ENCODE measurements at regions not wholly inside any gene's neighbourhood (a gene's known extent, or its start where the extent isn't known, plus 50 kb on each side); places are given as distances from the start of the nearest gene placed in this dataset.

GRCh38 chr2:143819764-143820163 lies 690.5 kb downstream of the ARHGAP15 start:
- Histone ChIP-seq H3K4me1 (peaks cover 0 to 4% (median 0%) of the 10 kb centered on the region in 6 donors), H3K27me3 (replicated peaks in 1 of 7) (no peaks in the 10 kb centered on the region), H3K36me3 (no peaks in the 10 kb centered on the region), H3K27ac (no peak overlapping the region), H3K9me3 (no peaks in the 10 kb centered on the region), H3K4me3 (no peak overlapping the region)
- no peak for DNase-seq
- intact Hi-C loops (cut with DNase I; ENCODE audit: low total_unique reads): no loop called here
- WGBS, 5 donors: 82 to 88% (median 84%) methylated on average over 7 of the region's 7 CpGs
- TF ChIP-seq POLR2A (IDR thresholded peaks at IDR 0.05) (no peak), CTCF (IDR thresholded peaks at IDR 0.05 in 8 of 11, conservative IDR thresholded peaks at IDR 0.05 in 3 of 11) (no peak), POLR2AphosphoS5 (IDR thresholded peaks at IDR 0.05) (no peak)

GRCh38 chr2:143819190-143819735 lies 690.0 kb downstream of the ARHGAP15 start:
- WGBS, 5 donors: 7 to 31% (median 12%) methylated on average over 1 of the region's 1 CpG

More at GRCh38 chr2:143819190-143819735, 690.0 kb downstream of the ARHGAP15 start:
- DNase-seq: no peak
- intact Hi-C loops (cut with DNase I; ENCODE audit: low total_unique reads): no loop called here
- Histone ChIP-seq H3K27me3 (replicated peaks in 1 of 7) (no peaks in the 10 kb centered on the region), H3K27ac (no peak overlapping the region), H3K4me1 (peaks cover 0 to 4% (median 0%) of the 10 kb centered on the region in 6 donors), H3K4me3 (no peak overlapping the region), H3K36me3 (no peaks in the 10 kb centered on the region), H3K9me3 (no peaks in the 10 kb centered on the region)
- TF ChIP-seq POLR2AphosphoS5 (IDR thresholded peaks at IDR 0.05): no peak
- no peak for TF ChIP-seq CTCF (IDR thresholded peaks at IDR 0.05 in 8 of 11, conservative IDR thresholded peaks at IDR 0.05 in 3 of 11)
- TF ChIP-seq POLR2A (IDR thresholded peaks at IDR 0.05): no peak

Small RNA genes lying in the stretch of these regions (small RNA-seq; reads per million reads assigned to genes)
- 0 reads per million in 4 donors for gene RF00019

Data from spleen (tissue), 11 donors.